Osteocyte (in vitro differentiated cells): ENCODE measurements at regions not wholly inside any gene's neighbourhood (a gene's known extent, or its start where the extent isn't known, plus 50 kb on each side); places are given as distances from the start of the nearest gene placed in this dataset.

ENCODE experiments used
- DNase-seq: peaks from one replicate; pipeline ENCODE4 v3.0.0; 2021; ENCODE audit warnings: mixed read lengths; ENCODE audit not compliant: unreplicated experiment; ENCODE audit errors: extremely low spot score
- H3K27ac Mint-ChIP-seq: one replicate; pipeline ENCODE4 v1.8.0; 2021; ENCODE audit warnings: mild to moderate bottlenecking, mixed read lengths; ENCODE audit not compliant: unreplicated experiment
- H3K27me3 Mint-ChIP-seq: one replicate; pipeline ENCODE4 v1.8.0; 2021; ENCODE audit warnings: mixed read lengths; ENCODE audit not compliant: unreplicated experiment
- H3K36me3 Mint-ChIP-seq: one replicate; pipeline ENCODE4 v1.8.0; 2021; ENCODE audit warnings: mixed read lengths; ENCODE audit not compliant: unreplicated experiment
- H3K4me1 Mint-ChIP-seq: one replicate; pipeline ENCODE4 v1.8.0; 2021; ENCODE audit warnings: mixed read lengths; ENCODE audit not compliant: unreplicated experiment
- H3K4me3 Mint-ChIP-seq: one replicate; pipeline ENCODE4 v1.8.0; 2021; ENCODE audit warnings: mild to moderate bottlenecking, moderate library complexity, mixed read lengths; ENCODE audit not compliant: unreplicated experiment
- H3K9me3 Mint-ChIP-seq: one replicate; pipeline ENCODE4 v1.8.0; 2021; ENCODE audit warnings: mixed read lengths; ENCODE audit not compliant: unreplicated experiment
- TF ChIP-seq, protein P1 (sequence below): fragments of 200-600 bp; sonication (generic); IDR thresholded peaks from 2 replicates; pipeline ENCODE4 v1.5.0; 2021; ENCODE audit warnings: antibody characterized with exemption, mild to moderate bottlenecking, moderate library complexity

DNA sequence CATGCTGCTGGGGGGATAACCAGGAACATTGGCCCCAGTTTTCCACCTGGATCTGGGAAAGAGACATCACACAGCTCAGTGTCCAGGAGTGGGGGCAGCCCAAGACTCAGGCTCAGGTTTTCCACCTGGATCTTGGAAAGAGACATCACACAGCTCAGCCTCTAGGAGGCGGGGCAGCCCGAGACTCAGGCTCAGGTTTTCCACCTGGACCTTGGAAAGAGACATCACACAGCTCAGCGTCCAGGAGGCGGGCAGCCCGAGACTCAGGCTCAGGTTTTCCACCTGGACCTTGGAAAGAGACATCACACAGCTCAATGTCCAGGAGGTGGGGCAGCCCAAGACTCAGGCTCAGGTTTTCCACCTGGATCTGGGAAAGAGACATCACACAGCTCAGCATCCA lies 361.6 kb downstream of the THBS2 start:
- no peaks in the 10 kb centered on the region for H3K9me3 Mint-ChIP-seq
- H3K4me1 Mint-ChIP-seq = peaks cover 8% of the 10 kb centered on the region
- TF ChIP-seq, protein P1, sequence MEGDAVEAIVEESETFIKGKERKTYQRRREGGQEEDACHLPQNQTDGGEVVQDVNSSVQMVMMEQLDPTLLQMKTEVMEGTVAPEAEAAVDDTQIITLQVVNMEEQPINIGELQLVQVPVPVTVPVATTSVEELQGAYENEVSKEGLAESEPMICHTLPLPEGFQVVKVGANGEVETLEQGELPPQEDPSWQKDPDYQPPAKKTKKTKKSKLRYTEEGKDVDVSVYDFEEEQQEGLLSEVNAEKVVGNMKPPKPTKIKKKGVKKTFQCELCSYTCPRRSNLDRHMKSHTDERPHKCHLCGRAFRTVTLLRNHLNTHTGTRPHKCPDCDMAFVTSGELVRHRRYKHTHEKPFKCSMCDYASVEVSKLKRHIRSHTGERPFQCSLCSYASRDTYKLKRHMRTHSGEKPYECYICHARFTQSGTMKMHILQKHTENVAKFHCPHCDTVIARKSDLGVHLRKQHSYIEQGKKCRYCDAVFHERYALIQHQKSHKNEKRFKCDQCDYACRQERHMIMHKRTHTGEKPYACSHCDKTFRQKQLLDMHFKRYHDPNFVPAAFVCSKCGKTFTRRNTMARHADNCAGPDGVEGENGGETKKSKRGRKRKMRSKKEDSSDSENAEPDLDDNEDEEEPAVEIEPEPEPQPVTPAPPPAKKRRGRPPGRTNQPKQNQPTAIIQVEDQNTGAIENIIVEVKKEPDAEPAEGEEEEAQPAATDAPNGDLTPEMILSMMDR = no peak
- DNase-seq = no peak
- H3K4me3 Mint-ChIP-seq = no peak overlapping the region
- H3K36me3 Mint-ChIP-seq = no peaks in the 10 kb centered on the region
- H3K27ac Mint-ChIP-seq = no peak overlapping the region
- peaks cover 14% of the 10 kb centered on the region for H3K27me3 Mint-ChIP-seq

DNA sequence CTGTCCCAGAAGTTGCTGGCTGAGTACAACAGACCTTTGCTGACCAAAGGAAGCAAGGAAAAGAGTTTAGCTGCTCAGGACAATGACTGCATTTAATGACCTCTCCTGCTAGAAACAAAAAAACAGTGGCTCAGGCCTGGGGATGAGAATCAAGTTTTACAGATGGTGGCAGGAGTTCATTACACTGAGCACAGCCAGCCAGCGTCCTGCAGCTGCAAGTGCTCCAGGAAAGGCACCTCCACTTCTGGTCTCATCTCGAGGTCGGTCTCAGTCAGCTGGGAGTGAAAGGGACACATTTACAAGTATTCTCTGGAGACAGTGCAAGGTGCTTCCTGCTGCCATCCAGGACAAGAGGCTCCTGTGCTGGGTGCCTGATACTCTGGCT lies 362.7 kb downstream of the THBS2 start:
- Mint-ChIP-seq H3K27ac (no peak overlapping the region), H3K27me3 (peaks cover 14% of the 10 kb centered on the region), H3K9me3 (no peaks in the 10 kb centered on the region), H3K36me3 (no peaks in the 10 kb centered on the region), H3K4me1 (peaks cover 8% of the 10 kb centered on the region), H3K4me3 (no peak overlapping the region)
- DNase-seq = no peak
- TF ChIP-seq, protein P1 = no peak

DNA sequence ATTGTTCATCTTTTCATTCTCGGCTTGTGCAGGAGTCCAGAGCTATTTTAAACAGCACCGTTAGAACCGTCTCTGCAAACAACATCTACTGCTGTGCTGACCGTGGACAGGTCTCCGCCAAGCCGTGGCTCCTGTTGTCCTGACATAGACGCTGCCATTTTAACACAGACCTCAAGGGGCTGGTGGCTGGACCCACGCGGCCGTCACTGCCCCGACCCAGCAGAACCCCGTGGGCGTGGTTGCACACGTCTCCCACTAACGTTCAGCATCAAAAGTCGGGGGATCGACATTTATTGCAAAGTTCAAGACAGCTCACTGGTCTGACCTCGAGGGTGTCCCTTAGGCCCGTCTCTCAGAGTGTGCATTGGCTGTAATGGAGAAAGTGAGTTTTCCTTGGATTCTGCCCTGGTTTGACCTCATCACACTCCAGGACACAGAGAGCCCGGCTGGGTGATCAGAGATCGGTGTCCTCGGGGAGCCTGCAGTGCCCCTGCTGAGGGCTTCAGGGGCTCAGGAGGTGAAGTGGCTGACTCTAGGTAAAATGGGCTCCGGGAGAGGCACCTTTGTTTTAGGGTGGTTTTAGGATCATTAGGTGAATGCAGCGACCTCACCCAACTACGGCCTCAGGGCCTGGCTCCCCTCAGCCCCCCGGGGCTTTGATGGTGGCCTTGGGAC lies 363.2 kb downstream of the THBS2 start:
- peaks cover 14% of the 10 kb centered on the region for H3K27me3 Mint-ChIP-seq
- no peak for DNase-seq
- no peak overlapping the region for H3K4me3 Mint-ChIP-seq
- H3K36me3 Mint-ChIP-seq = no peaks in the 10 kb centered on the region
- H3K4me1 Mint-ChIP-seq = peaks cover 7% of the 10 kb centered on the region
- no peaks in the 10 kb centered on the region for H3K9me3 Mint-ChIP-seq
- no peak overlapping the region for H3K27ac Mint-ChIP-seq
- TF ChIP-seq, protein P1 = no peak

DNA sequence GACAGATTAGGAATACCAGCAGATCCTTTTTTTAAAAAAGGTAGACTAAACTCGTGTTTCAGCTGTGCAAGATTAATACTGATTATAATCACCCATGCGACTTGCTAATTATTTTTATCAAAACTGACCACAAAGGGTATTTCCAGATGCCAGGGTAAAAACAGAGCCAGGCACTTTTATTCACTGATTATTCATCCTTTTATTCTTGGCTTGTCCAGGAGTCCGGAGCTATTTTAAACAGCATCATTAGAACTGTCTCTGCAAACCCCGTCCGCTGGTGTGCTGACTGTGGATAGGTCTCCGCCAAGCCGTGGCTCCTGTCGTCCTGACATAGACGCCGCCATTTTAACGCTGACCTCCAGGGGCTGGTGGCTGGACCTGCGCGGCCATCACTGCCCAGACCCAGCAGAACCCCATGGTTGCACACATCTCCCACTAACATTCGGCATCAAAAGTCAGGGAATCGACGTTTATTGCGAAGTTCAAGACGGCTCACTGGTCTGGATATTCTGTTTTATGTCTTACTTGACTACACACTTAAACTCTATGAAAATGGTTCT lies 364.8 kb downstream of the THBS2 start:
- Mint-ChIP-seq H3K27ac (no peak overlapping the region), H3K4me1 (peaks cover 6% of the 10 kb centered on the region), H3K36me3 (no peaks in the 10 kb centered on the region), H3K4me3 (no peak overlapping the region), H3K27me3 (peaks cover 18% of the 10 kb centered on the region), H3K9me3 (no peaks in the 10 kb centered on the region)
- TF ChIP-seq, protein P1 = no peak
- DNase-seq = no peak

DNA sequence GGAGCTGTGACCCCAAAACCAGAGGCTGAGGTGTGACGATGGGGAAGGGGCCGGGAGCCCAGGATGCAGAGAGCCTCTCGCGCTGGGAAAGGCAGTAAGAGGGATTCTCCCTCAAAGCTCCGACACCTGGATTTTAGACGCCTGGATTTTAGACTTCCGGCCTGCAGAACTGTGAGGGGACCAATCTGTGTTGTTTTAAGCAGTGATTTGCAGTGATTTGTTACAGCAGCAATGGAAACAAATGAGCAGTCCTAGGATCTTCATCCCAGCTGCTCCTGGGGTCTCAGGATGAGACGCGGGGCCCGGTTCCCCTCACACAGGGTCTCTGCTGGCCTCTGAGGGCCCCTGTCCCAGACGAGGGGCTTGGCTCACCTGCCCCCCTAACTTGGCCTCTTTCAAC lies 365.5 kb downstream of the THBS2 start:
- Mint-ChIP-seq H3K27ac (no peak overlapping the region), H3K9me3 (no peaks in the 10 kb centered on the region), H3K4me3 (no peak overlapping the region), H3K4me1 (peaks cover 6% of the 10 kb centered on the region), H3K36me3 (no peaks in the 10 kb centered on the region), H3K27me3 (peaks cover 24% of the 10 kb centered on the region)
- TF ChIP-seq, protein P1 = no peak
- DNase-seq = no peak
